ENCODE measurements at regions not wholly inside any gene's neighbourhood (a gene's known extent, or its start where the extent isn't known, plus 50 kb on each side); places are given as distances from the start of the nearest gene placed in this dataset.

GRCh38 chr9:96125624-96126023 lies 176.4 kb downstream of the HSD17B3 start:
- TF ChIP-seq CTCF (conservative IDR thresholded peaks at IDR 0.05; ENCODE audit: low read length): no peak
- TF ChIP-seq EZH2phosphoT487 (IDR thresholded peaks at IDR 0.05; ENCODE audit: borderline replicate concordance): no peak

Measured in Loucy (cell line).